ENCODE measurements at regions not wholly inside any gene's neighbourhood (a gene's known extent, or its start where the extent isn't known, plus 50 kb on each side); places are given as distances from the start of the nearest gene placed in this dataset.

- TF ChIP-seq, protein P1, sequence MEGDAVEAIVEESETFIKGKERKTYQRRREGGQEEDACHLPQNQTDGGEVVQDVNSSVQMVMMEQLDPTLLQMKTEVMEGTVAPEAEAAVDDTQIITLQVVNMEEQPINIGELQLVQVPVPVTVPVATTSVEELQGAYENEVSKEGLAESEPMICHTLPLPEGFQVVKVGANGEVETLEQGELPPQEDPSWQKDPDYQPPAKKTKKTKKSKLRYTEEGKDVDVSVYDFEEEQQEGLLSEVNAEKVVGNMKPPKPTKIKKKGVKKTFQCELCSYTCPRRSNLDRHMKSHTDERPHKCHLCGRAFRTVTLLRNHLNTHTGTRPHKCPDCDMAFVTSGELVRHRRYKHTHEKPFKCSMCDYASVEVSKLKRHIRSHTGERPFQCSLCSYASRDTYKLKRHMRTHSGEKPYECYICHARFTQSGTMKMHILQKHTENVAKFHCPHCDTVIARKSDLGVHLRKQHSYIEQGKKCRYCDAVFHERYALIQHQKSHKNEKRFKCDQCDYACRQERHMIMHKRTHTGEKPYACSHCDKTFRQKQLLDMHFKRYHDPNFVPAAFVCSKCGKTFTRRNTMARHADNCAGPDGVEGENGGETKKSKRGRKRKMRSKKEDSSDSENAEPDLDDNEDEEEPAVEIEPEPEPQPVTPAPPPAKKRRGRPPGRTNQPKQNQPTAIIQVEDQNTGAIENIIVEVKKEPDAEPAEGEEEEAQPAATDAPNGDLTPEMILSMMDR (IDR thresholded peaks at IDR 0.05): no peak
- TF ChIP-seq POLR2A (IDR thresholded peaks at IDR 0.05): no peak
- Histone ChIP-seq H3K27ac (no peak overlapping the region), H3K9me3 (peaks cover 0 to 10% (median 0%) of the 10 kb centered on the region in 12 donors), H3K27me3 (no peaks in the 10 kb centered on the region), H3K36me3 (no peaks in the 10 kb centered on the region), H3K4me1 (no peaks in the 10 kb centered on the region), H3K4me3 (no peak overlapping the region)
- ATAC-seq: no peak
- WGBS, 4 donors: 71 to 82% (median 78%) methylated on average over 3 of the region's 3 CpGs
- no peak for DNase-seq
- intact Hi-C loops (cut with DNase I): no loop called here
Measured at GRCh38 chr2:185187421-185187820, 551.2 kb upstream of the FSIP2 start.

DNA sequence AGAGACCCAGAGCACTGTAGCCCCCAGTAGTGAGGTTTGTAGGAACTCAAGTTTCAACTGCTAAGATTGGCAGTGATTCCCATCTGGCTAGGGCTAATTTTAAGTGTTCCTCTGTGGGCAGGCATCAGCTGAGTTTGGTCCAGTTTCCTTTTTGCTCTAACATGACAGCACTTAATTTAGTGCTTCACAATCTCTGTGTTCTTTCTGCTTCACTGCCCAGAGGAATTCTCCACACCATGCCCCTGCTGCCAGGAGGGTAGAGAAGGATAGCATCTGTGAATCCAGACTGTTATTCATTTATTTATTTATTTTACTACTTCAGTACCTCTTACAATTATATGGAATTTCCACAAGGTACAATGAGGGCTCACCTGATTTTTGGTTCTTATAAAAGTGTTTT lies 549.9 kb upstream of the FSIP2 start:
- no peak overlapping the region for H3K4me3 ChIP-seq
- no peak overlapping the region for H3K27ac ChIP-seq
- ATAC-seq (no peak), DNase-seq (no peak)
- TF ChIP-seq POLR2A (IDR thresholded peaks at IDR 0.05): no peak
- TF ChIP-seq, protein P1 (IDR thresholded peaks at IDR 0.05): no peak
- intact Hi-C loops (cut with DNase I): no loop called here
- H3K4me1 ChIP-seq: no peaks in the 10 kb centered on the region
- H3K36me3 ChIP-seq: no peaks in the 10 kb centered on the region
- no peaks in the 10 kb centered on the region for H3K27me3 ChIP-seq
- peaks cover 0 to 12% (median 0%) of the 10 kb centered on the region in 12 donors for H3K9me3 ChIP-seq

- H3K4me3 ChIP-seq: no peak overlapping the region
- ATAC-seq (no peak), DNase-seq (no peak)
- no peak for TF ChIP-seq POLR2A (IDR thresholded peaks at IDR 0.05)
- TF ChIP-seq, protein P1 (IDR thresholded peaks at IDR 0.05): no peak
- intact Hi-C loops (cut with DNase I): no loop called here
- no peak overlapping the region for H3K27ac ChIP-seq
- no peaks in the 10 kb centered on the region for H3K36me3 ChIP-seq
- no peaks in the 10 kb centered on the region for H3K27me3 ChIP-seq
- H3K9me3 ChIP-seq: no peaks in the 10 kb centered on the region
- 32 to 39% (median 33%) methylated on average over 1 of the region's 1 CpG for WGBS, 4 donors
- no peaks in the 10 kb centered on the region for H3K4me1 ChIP-seq
Measured at GRCh38 chr2:185201063-185201462, 537.5 kb upstream of the FSIP2 start.

DNA sequence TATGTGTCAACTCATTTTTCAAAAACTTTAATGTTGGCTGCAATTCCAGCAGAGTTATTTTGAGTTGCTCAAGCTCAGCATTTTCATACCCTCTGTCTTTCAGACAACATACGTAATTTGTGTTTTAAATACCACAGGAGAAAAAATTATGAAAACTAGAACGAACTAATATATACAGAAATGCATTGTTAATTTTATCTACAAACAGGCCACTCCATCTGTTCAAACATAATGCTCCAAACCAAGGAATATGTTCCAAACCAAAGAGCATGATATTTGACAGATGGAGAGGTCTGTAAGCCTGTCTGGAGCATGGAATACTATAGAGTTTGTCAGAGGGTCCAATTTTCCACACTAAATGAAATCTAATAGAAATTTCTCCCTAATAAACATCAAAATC lies 536.2 kb upstream of the FSIP2 start:
- no peak for TF ChIP-seq POLR2A (IDR thresholded peaks at IDR 0.05)
- TF ChIP-seq, protein P1 (IDR thresholded peaks at IDR 0.05): no peak
- H3K27ac ChIP-seq: no peak overlapping the region
- ATAC-seq (no peak), DNase-seq (no peak)
- H3K4me3 ChIP-seq: no peak overlapping the region
- H3K27me3 ChIP-seq: no peaks in the 10 kb centered on the region
- 58 to 71% (median 65%) methylated on average over 2 of the region's 2 CpGs for WGBS, 4 donors
- intact Hi-C loops (cut with DNase I): no loop called here
- H3K36me3 ChIP-seq: no peaks in the 10 kb centered on the region
- H3K9me3 ChIP-seq: no peaks in the 10 kb centered on the region
- no peaks in the 10 kb centered on the region for H3K4me1 ChIP-seq
